ENCODE measurements at regions not wholly inside any gene's neighbourhood (a gene's known extent, or its start where the extent isn't known, plus 50 kb on each side); places are given as distances from the start of the nearest gene placed in this dataset.

DNA sequence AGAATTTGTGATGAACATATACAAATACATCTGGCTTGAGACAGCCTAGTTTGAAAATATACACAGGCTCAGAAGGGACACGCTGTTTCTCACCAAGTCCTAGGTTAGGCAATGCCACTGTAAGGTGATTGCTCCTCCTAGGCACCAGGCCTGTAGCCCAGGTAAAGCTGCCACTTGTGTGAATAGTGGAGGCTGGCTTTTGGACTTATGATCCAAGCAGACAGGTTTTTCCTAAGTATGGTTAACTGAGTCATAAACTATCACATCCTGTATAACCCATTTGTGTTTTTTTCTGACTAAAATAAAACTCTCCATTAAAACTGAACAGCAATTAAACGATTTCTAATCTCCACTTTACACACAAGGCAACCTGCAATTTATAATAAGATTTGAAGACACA, 81.0 kb downstream of the SEMA4F start:
- Histone ChIP-seq H3K27me3 (no peaks in the 10 kb centered on the region), H3K27ac (no peak overlapping the region), H3K36me3 (ENCODE audit: low read depth, missing control alignments) (no peaks in the 10 kb centered on the region), H3K4me1 (no peaks in the 10 kb centered on the region), H3K9me3 (no peaks in the 10 kb centered on the region), H3K4me3 (no peak overlapping the region)
- intact Hi-C loops (cut with DNase I; ENCODE audit: low total_unique reads): no loop called here
- TF ChIP-seq, protein P1, sequence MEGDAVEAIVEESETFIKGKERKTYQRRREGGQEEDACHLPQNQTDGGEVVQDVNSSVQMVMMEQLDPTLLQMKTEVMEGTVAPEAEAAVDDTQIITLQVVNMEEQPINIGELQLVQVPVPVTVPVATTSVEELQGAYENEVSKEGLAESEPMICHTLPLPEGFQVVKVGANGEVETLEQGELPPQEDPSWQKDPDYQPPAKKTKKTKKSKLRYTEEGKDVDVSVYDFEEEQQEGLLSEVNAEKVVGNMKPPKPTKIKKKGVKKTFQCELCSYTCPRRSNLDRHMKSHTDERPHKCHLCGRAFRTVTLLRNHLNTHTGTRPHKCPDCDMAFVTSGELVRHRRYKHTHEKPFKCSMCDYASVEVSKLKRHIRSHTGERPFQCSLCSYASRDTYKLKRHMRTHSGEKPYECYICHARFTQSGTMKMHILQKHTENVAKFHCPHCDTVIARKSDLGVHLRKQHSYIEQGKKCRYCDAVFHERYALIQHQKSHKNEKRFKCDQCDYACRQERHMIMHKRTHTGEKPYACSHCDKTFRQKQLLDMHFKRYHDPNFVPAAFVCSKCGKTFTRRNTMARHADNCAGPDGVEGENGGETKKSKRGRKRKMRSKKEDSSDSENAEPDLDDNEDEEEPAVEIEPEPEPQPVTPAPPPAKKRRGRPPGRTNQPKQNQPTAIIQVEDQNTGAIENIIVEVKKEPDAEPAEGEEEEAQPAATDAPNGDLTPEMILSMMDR (IDR thresholded peaks at IDR 0.05): no peak
- no peak for TF ChIP-seq POLR2A (IDR thresholded peaks at IDR 0.05)
- 66 to 75% methylated on average over 2 of the region's 2 CpGs for WGBS, 2 donors
- no peak for DNase-seq

DNA sequence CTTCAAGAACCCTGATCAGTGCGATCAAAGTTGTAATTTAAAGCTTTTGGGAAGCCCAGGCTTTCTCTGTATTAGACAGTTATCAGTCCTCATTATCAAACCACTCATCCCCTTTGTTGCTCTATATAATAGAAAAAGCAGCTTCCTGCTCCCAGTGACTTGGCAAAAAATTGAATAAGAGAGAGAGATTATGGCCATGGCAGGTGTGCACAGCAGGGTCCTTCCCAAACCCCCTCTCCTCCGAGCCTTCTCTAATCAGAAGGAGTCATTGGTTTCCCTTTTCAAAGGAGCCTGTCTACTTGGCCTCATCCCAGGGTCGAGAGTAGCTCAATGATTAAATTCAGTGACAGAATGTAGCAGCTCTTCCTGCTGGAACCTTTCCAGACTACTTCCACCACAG, 81.5 kb downstream of the SEMA4F start:
- DNase-seq: peak; percentile 26
- Histone ChIP-seq H3K4me1 (no peaks in the 10 kb centered on the region), H3K36me3 (ENCODE audit: low read depth, missing control alignments) (no peaks in the 10 kb centered on the region), H3K27ac (no peak overlapping the region), H3K4me3 (no peak overlapping the region), H3K27me3 (no peaks in the 10 kb centered on the region), H3K9me3 (no peaks in the 10 kb centered on the region)
- TF ChIP-seq, protein P1 (IDR thresholded peaks at IDR 0.05): no peak
- no peak for TF ChIP-seq POLR2A (IDR thresholded peaks at IDR 0.05)
- 48 to 52% methylated on average over 3 of the region's 3 CpGs for WGBS, 2 donors
- intact Hi-C loops (cut with DNase I; ENCODE audit: low total_unique reads): no loop called here

GRCh38 chr2:74736589-74736988, 82.5 kb downstream of the SEMA4F start:
- no peaks in the 10 kb centered on the region for H3K27me3 ChIP-seq
- H3K9me3 ChIP-seq: no peaks in the 10 kb centered on the region
- no peaks in the 10 kb centered on the region for H3K36me3 ChIP-seq (ENCODE audit: low read depth, missing control alignments)
- intact Hi-C loops (cut with DNase I; ENCODE audit: low total_unique reads): no loop called here
- 87 to 90% methylated on average over 2 of the region's 2 CpGs for WGBS, 2 donors
- no peak for DNase-seq
- no peaks in the 10 kb centered on the region for H3K4me1 ChIP-seq
- TF ChIP-seq POLR2A (IDR thresholded peaks at IDR 0.05): no peak
- TF ChIP-seq, protein P1 (IDR thresholded peaks at IDR 0.05): no peak
- no peak overlapping the region for H3K27ac ChIP-seq
- no peak overlapping the region for H3K4me3 ChIP-seq

- 60% methylated on average over 6 of the region's 6 CpGs for WGBS, 2 donors
- intact Hi-C loops (cut with DNase I; ENCODE audit: low total_unique reads): no loop called here
- no peaks in the 10 kb centered on the region for H3K9me3 ChIP-seq
These were observed 84.5 kb downstream of the SEMA4F start for GRCh38 chr2:74738586-74738985.

GRCh38 chr2:74739129-74739528, 85.1 kb downstream of the SEMA4F start:
- Histone ChIP-seq H3K4me3 (no peak overlapping the region), H3K27me3 (no peaks in the 10 kb centered on the region), H3K36me3 (ENCODE audit: low read depth, missing control alignments) (no peaks in the 10 kb centered on the region), H3K27ac (no peak overlapping the region), H3K4me1 (no peaks in the 10 kb centered on the region), H3K9me3 (no peaks in the 10 kb centered on the region)
- TF ChIP-seq, protein P1 (IDR thresholded peaks at IDR 0.05): no peak
- TF ChIP-seq POLR2A (IDR thresholded peaks at IDR 0.05): no peak
- no peak for DNase-seq
- intact Hi-C loops (cut with DNase I; ENCODE audit: low total_unique reads): no loop called here

More at GRCh38 chr2:74738586-74738985, 84.5 kb downstream of the SEMA4F start:
- no peak overlapping the region for H3K4me3 ChIP-seq
- H3K27ac ChIP-seq: no peak overlapping the region
- no peak for DNase-seq
- no peaks in the 10 kb centered on the region for H3K4me1 ChIP-seq
- TF ChIP-seq, protein P1 (IDR thresholded peaks at IDR 0.05): no peak
- H3K27me3 ChIP-seq: no peaks in the 10 kb centered on the region
- no peaks in the 10 kb centered on the region for H3K36me3 ChIP-seq (ENCODE audit: low read depth, missing control alignments)
